ENCODE measurements at regions not wholly inside any gene's neighbourhood (a gene's known extent, or its start where the extent isn't known, plus 50 kb on each side); places are given as distances from the start of the nearest gene placed in this dataset.

DNA sequence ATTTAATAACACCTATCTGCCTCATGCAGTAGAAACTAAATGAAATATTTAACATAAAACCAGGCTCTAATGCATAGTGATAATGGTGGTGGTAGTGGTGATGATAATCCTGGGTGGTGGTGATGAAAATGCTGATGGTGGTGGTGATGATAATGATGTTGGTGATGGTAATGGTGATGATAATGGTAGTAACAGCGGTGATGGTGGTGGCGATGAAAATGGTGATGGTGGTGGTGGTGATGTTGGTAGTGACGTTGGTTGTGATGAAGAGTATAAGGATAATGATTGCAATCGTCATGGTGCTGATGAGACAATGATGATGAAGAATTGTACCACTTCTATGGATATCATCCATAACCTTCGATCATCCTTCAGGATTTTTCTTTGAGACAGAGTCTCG lies 173.7 kb upstream of the CDH11 start:
- Histone ChIP-seq H3K4me3 (no peak overlapping the region), H3K9me3 (no peaks in the 10 kb centered on the region), H3K27me3 (no peaks in the 10 kb centered on the region), H3K4me1 (peaks cover 0 to 12% (median 0%) of the 10 kb centered on the region in 9 donors), H3K36me3 (no peaks in the 10 kb centered on the region), H3K27ac (no peak overlapping the region)
- 95 to 98% methylated on average over 6 of the region's 6 CpGs for WGBS, 2 donors
- no peak for DNase-seq
- ATAC-seq = no peak
- intact Hi-C loops (cut with DNase I) = no loop called here
- TF ChIP-seq, protein P1, sequence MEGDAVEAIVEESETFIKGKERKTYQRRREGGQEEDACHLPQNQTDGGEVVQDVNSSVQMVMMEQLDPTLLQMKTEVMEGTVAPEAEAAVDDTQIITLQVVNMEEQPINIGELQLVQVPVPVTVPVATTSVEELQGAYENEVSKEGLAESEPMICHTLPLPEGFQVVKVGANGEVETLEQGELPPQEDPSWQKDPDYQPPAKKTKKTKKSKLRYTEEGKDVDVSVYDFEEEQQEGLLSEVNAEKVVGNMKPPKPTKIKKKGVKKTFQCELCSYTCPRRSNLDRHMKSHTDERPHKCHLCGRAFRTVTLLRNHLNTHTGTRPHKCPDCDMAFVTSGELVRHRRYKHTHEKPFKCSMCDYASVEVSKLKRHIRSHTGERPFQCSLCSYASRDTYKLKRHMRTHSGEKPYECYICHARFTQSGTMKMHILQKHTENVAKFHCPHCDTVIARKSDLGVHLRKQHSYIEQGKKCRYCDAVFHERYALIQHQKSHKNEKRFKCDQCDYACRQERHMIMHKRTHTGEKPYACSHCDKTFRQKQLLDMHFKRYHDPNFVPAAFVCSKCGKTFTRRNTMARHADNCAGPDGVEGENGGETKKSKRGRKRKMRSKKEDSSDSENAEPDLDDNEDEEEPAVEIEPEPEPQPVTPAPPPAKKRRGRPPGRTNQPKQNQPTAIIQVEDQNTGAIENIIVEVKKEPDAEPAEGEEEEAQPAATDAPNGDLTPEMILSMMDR (IDR thresholded peaks at IDR 0.05) = no peak

DNA sequence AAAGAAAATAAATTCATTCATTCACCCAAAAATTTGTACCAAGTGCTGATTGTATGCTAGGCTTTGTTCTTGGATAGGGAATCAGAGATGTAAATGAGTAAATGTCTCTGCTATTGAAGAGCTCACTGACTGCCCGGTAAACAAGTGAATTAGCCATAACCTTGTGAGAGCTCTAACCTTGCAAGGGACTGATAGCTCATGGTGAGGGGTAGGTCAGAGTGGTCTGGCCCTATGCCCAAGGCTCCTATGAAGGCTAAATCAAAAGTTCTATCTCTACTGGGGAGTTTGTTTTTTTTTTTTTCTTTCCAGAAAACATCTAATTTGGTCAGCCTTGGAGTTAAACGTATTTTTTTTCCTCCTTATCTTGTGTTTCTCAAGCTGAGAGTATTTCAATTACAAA lies 172.8 kb upstream of the CDH11 start:
- Histone ChIP-seq H3K27me3 (no peaks in the 10 kb centered on the region), H3K27ac (no peak overlapping the region), H3K4me3 (no peak overlapping the region), H3K9me3 (no peaks in the 10 kb centered on the region), H3K36me3 (no peaks in the 10 kb centered on the region), H3K4me1 (peaks cover 0 to 12% (median 0%) of the 10 kb centered on the region in 9 donors)
- WGBS, 2 donors = 65% methylated on average over 2 of the region's 2 CpGs
- DNase-seq (no peak), ATAC-seq (no peak)
- TF ChIP-seq, protein P1 (IDR thresholded peaks at IDR 0.05) = no peak
- intact Hi-C loops (cut with DNase I) = no loop called here

DNA sequence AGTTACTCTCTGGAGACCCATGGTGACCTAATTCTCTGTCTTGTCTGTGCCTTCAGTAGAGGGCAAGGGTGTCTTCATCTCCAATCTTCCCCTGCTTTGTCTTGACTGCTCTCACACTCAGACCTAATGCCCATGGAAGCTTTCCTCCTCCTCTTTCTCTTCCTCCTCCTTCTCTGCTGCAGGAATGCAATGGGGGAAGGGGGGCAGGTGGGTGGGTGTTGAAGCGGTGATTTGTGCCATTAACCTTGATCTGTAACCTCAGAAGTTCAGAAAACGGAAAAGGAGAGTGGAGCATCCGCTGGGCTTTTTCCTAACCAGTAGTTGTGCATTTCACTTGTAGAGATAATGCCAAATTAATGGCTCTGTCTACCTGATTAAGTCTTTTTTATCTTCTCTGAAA lies 172.3 kb upstream of the CDH11 start:
- intact Hi-C loops (cut with DNase I) = no loop called here

DNA sequence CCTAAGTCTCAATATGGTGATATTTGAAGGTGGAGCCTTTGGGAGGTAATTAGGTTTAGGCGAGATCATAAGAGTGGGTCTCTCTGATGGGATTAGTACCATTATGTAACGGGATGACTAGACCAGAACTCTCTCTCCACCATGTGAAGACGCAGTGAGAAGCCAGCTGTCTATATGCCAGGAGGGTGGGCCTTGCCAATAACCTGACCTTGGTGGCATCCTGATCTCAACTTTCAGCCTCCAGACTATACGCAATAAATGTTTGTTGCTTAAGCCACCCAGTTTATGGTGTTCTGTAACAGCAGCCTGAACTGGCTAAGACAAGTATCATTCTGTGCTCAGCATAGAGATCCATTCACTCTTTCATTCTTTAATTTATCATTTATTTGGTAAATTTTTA lies 167.2 kb upstream of the CDH11 start:
- WGBS, 2 donors = 54% methylated on average over 4 of the region's 4 CpGs
- no peak overlapping the region for H3K4me3 ChIP-seq
- ATAC-seq (peak in 3 of 8 donors; percentile 12 to 80 (median 53)), DNase-seq (peak; percentile 16 to 32)
- peaks cover 0 to 14% (median 3%) of the 10 kb centered on the region in 9 donors for H3K4me1 ChIP-seq
- H3K27me3 ChIP-seq = no peaks in the 10 kb centered on the region
- TF ChIP-seq, protein P1 (IDR thresholded peaks at IDR 0.05) = no peak
- intact Hi-C loops (cut with DNase I) = no loop called here
- H3K27ac ChIP-seq = no peak overlapping the region
- no peaks in the 10 kb centered on the region for H3K9me3 ChIP-seq
- no peaks in the 10 kb centered on the region for H3K36me3 ChIP-seq

More for the DNA sequence above, 172.3 kb upstream of the CDH11 start:
- no peaks in the 10 kb centered on the region for H3K36me3 ChIP-seq
- peaks cover 0 to 12% (median 0%) of the 10 kb centered on the region in 9 donors for H3K4me1 ChIP-seq
- no peak overlapping the region for H3K27ac ChIP-seq
- H3K9me3 ChIP-seq = no peaks in the 10 kb centered on the region
- H3K4me3 ChIP-seq = no peak overlapping the region
- TF ChIP-seq, protein P1 (IDR thresholded peaks at IDR 0.05) = no peak
- H3K27me3 ChIP-seq = no peaks in the 10 kb centered on the region
- DNase-seq = no peak
- no peak for ATAC-seq
- WGBS, 2 donors = 80 to 94% methylated on average over 3 of the region's 3 CpGs
